ENCODE measurements at regions not wholly inside any gene's neighbourhood (a gene's known extent, or its start where the extent isn't known, plus 50 kb on each side); places are given as distances from the start of the nearest gene placed in this dataset.
"Not testable (repeated sequence)": the region's sequence is repeated elsewhere in the genome, so short reads cannot be mapped to it uniquely, and the experiment has no call there.

- no peak for DNase-seq (ENCODE audit: low spot score)
Observed at GRCh38 chr12:46490635-46491034, 118.1 kb upstream of the SLC38A2 start.

GRCh38 chr12:46489951-46490388, 117.4 kb upstream of the SLC38A2 start:
- DNase-seq (ENCODE audit: low spot score) = no peak

GRCh38 chr12:46487567-46488131, 115.1 kb upstream of the SLC38A2 start:
- DNase-seq (ENCODE audit: low spot score) = no peak

- no peak for DNase-seq (ENCODE audit: low spot score)
Observed at GRCh38 chr12:46486588-46486987, 114.0 kb upstream of the SLC38A2 start.

GRCh38 chr12:46485853-46486252, 113.3 kb upstream of the SLC38A2 start:
- no peak for DNase-seq (ENCODE audit: low spot score)

GRCh38 chr12:46484396-46485061, 112.0 kb upstream of the SLC38A2 start:
- DNase-seq (ENCODE audit: low spot score) = no peak

GRCh38 chr12:46483572-46484395, 111.2 kb upstream of the SLC38A2 start:
- DNase-seq (ENCODE audit: low spot score) = no peak

- no peak for DNase-seq (ENCODE audit: low spot score)
Observed at GRCh38 chr12:46480724-46481123, 108.2 kb upstream of the SLC38A2 start.

GRCh38 chr12:46480316-46480715, 107.7 kb upstream of the SLC38A2 start:
- DNase-seq (ENCODE audit: low spot score) = no peak

- no peak for DNase-seq (ENCODE audit: low spot score)
Observed at GRCh38 chr12:46478123-46478522, 105.5 kb upstream of the SLC38A2 start.

- no peak for DNase-seq (ENCODE audit: low spot score)
Observed at GRCh38 chr12:46477541-46477940, 105.0 kb upstream of the SLC38A2 start.

- DNase-seq (ENCODE audit: low spot score) = no peak
Observed at GRCh38 chr12:46475972-46476645, 103.5 kb upstream of the SLC38A2 start.

- not testable (repeated sequence) for DNase-seq (ENCODE audit: low spot score)
Observed at GRCh38 chr12:46474385-46474784, 101.8 kb upstream of the SLC38A2 start.

- DNase-seq (ENCODE audit: low spot score) = no peak
Observed at GRCh38 chr12:46473634-46474329, 101.2 kb upstream of the SLC38A2 start.

- no peak for DNase-seq (ENCODE audit: low spot score)
Observed at GRCh38 chr12:46472893-46473633, 100.5 kb upstream of the SLC38A2 start.

GRCh38 chr12:46472144-46472705, 99.7 kb upstream of the SLC38A2 start:
- no peak for DNase-seq (ENCODE audit: low spot score)

- no peak for DNase-seq (ENCODE audit: low spot score)
Observed at GRCh38 chr12:46471404-46471803, 98.8 kb upstream of the SLC38A2 start.

GRCh38 chr12:46470975-46471374, 98.4 kb upstream of the SLC38A2 start:
- no peak for DNase-seq (ENCODE audit: low spot score)

- no peak for DNase-seq (ENCODE audit: low spot score)
Observed at GRCh38 chr12:46470036-46470627, 97.6 kb upstream of the SLC38A2 start.

- DNase-seq (ENCODE audit: low spot score) = no peak
Observed at GRCh38 chr12:46468813-46469212, 96.2 kb upstream of the SLC38A2 start.
